Epithelial cell of proximal tubule (primary cell): ENCODE measurements at regions not wholly inside any gene's neighbourhood (a gene's known extent, or its start where the extent isn't known, plus 50 kb on each side); places are given as distances from the start of the nearest gene placed in this dataset.

Experiments
- DNase-seq: peaks from one replicate; pipeline ENCODE4 v3.0.0-alpha.2; 2011; ENCODE audit warnings: low read depth
- H3K4me3 ChIP-seq: 2 replicates; pipeline ENCODE4 v1.5.1; 2011; ENCODE audit warnings: low read depth, mild to moderate bottlenecking, low read length
- TF ChIP-seq, protein P1 (sequence below): conservative IDR thresholded peaks from 2 replicates; pipeline ENCODE4 v1.5.1; 2012; ENCODE audit warnings: low read depth, mild to moderate bottlenecking, low read length

- no peak for DNase-seq
- TF ChIP-seq, protein P1, sequence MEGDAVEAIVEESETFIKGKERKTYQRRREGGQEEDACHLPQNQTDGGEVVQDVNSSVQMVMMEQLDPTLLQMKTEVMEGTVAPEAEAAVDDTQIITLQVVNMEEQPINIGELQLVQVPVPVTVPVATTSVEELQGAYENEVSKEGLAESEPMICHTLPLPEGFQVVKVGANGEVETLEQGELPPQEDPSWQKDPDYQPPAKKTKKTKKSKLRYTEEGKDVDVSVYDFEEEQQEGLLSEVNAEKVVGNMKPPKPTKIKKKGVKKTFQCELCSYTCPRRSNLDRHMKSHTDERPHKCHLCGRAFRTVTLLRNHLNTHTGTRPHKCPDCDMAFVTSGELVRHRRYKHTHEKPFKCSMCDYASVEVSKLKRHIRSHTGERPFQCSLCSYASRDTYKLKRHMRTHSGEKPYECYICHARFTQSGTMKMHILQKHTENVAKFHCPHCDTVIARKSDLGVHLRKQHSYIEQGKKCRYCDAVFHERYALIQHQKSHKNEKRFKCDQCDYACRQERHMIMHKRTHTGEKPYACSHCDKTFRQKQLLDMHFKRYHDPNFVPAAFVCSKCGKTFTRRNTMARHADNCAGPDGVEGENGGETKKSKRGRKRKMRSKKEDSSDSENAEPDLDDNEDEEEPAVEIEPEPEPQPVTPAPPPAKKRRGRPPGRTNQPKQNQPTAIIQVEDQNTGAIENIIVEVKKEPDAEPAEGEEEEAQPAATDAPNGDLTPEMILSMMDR, result no peak
- no peak overlapping the region for H3K4me3 ChIP-seq
Measured at GRCh38 chr2:125861461-125861860, 794.5 kb upstream of the GYPC start.

- H3K4me3 ChIP-seq, result no peak overlapping the region
- TF ChIP-seq, protein P1, result no peak
- no peak for DNase-seq
Measured at GRCh38 chr2:125867908-125868307, 788.0 kb upstream of the GYPC start.

- TF ChIP-seq, protein P1, result no peak
- H3K4me3 ChIP-seq, result no peak overlapping the region
- no peak for DNase-seq
Measured at GRCh38 chr2:125870264-125870663, 785.7 kb upstream of the GYPC start.

- TF ChIP-seq, protein P1, result no peak
- no peak for DNase-seq
- H3K4me3 ChIP-seq, result no peak overlapping the region
Measured at GRCh38 chr2:125870746-125871145, 785.2 kb upstream of the GYPC start.

DNA sequence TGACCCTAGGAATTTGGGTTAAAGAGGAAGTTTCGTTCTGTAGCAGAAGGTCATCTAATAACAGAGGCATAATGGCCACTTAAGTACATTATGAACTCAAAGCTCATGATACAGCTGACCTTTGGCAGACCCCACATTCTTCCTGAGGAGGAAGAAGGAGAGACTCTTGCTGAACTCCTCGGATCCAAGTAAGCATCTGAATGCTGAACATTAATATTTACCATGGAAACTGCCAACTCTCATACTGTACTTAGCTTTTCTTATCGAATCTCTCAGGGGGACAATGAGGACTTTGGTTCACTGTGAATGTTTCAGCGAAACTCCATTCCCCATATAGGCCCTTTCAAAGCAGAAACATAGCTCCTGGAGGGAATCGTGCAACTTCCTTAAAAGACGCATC lies 781.4 kb upstream of the GYPC start:
- TF ChIP-seq, protein P1, result no peak
- H3K4me3 ChIP-seq, result no peak overlapping the region
- no peak for DNase-seq

GRCh38 chr2:125885340-125885739 lies 770.6 kb upstream of the GYPC start:
- H3K4me3 ChIP-seq, result no peak overlapping the region
- TF ChIP-seq, protein P1, result no peak
- DNase-seq, result no peak

DNA sequence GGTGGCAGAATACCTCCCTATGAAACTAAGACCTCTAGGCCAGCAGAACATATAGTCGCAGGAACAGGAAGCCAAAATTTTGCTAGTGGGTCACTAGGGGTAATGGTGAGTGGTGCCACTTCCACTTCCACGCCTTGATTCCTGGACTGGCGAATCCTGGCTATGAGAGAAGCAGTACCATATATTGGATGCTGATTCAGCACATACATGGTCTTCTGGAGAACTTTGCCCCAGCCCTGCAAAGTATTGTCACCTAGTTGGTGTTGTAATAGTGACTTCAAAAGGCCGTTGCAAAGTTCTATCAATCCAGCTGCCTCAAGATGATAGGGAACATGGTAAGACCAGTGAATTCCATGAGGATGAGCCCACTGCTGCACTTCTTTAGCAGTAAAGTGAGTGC lies 769.8 kb upstream of the GYPC start:
- TF ChIP-seq, protein P1, result no peak
- DNase-seq, result no peak
- no peak overlapping the region for H3K4me3 ChIP-seq
